ENCODE measurements at regions not wholly inside any gene's neighbourhood (a gene's known extent, or its start where the extent isn't known, plus 50 kb on each side); places are given as distances from the start of the nearest gene placed in this dataset.

DNA sequence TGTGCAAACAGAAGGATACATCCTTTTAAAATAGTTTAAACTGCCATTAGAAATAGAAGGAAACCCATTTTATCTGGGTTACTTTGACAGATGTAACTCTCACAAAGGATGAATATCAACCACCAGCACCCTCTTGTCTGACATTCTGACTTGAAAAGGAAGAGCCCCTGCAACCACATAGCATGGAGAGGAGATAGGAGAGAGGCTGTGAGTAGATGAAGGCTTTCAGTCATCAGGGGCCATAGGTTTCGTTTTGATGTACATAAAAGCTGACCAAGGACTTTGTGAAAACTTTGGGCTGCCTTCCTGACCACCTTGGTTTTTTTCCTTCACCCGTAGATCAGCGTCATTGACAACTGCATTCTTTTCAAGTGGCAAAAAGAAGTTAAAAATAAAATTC, 211.6 kb upstream of the PRPS1L1 start:
- TF ChIP-seq ZNF423 (CRISPR knock-in tag; IDR thresholded peaks at IDR 0.05) = no peak
- TF ChIP-seq ZNF232 (CRISPR knock-in tag; IDR thresholded peaks at IDR 0.05) = no peak
- TF ChIP-seq, protein P1, sequence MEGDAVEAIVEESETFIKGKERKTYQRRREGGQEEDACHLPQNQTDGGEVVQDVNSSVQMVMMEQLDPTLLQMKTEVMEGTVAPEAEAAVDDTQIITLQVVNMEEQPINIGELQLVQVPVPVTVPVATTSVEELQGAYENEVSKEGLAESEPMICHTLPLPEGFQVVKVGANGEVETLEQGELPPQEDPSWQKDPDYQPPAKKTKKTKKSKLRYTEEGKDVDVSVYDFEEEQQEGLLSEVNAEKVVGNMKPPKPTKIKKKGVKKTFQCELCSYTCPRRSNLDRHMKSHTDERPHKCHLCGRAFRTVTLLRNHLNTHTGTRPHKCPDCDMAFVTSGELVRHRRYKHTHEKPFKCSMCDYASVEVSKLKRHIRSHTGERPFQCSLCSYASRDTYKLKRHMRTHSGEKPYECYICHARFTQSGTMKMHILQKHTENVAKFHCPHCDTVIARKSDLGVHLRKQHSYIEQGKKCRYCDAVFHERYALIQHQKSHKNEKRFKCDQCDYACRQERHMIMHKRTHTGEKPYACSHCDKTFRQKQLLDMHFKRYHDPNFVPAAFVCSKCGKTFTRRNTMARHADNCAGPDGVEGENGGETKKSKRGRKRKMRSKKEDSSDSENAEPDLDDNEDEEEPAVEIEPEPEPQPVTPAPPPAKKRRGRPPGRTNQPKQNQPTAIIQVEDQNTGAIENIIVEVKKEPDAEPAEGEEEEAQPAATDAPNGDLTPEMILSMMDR (IDR thresholded peaks at IDR 0.05) = no peak
- no peak for TF ChIP-seq KAT7 (CRISPR knock-in tag; IDR thresholded peaks at IDR 0.05; ENCODE audit: borderline replicate concordance)
- TF ChIP-seq, protein P2, sequence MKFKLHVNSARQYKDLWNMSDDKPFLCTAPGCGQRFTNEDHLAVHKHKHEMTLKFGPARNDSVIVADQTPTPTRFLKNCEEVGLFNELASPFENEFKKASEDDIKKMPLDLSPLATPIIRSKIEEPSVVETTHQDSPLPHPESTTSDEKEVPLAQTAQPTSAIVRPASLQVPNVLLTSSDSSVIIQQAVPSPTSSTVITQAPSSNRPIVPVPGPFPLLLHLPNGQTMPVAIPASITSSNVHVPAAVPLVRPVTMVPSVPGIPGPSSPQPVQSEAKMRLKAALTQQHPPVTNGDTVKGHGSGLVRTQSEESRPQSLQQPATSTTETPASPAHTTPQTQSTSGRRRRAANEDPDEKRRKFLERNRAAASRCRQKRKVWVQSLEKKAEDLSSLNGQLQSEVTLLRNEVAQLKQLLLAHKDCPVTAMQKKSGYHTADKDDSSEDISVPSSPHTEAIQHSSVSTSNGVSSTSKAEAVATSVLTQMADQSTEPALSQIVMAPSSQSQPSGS (CRISPR knock-in tag; IDR thresholded peaks at IDR 0.05; ENCODE audit: borderline replicate concordance, low read depth) = no peak
- no peak for TF ChIP-seq ESRRA (CRISPR knock-in tag; IDR thresholded peaks at IDR 0.05; ENCODE audit: borderline replicate concordance)
